H1 (cell line): ENCODE measurements at regions not wholly inside any gene's neighbourhood (a gene's known extent, or its start where the extent isn't known, plus 50 kb on each side); places are given as distances from the start of the nearest gene placed in this dataset.

Experiments
- CTCF ChIA-PET: fragments of 300-600 bp; sonication (Branson Sonifier 250); formaldehyde crosslinking; loops from one replicate; lab custom pipeline; 2021; ENCODE audit not compliant: partially characterized antibody; lab: Charles Lee
- POLR2A ChIA-PET: fragments of 300-600 bp; sonication (Branson Sonifier 250); formaldehyde crosslinking; loops from one replicate; lab custom pipeline; 2021; ENCODE audit warnings: inconsistent platforms; ENCODE audit not compliant: partially characterized antibody; lab: Charles Lee
- DNase-seq, 2 experiments: peaks; one replicate each; pipeline versions ENCODE4 v3.0.0 to v3.0.0-alpha.2; 2010 to 2022; ENCODE audit warnings: low spot score in 2 of 2, low read depth in 1 of 2, mixed read lengths in 1 of 2
- FAIRE-seq: peaks from 2 replicates; lab custom pipeline; 2011; peaks lifted over from hg19 to GRCh38; lab: Jason Lieb, UNC
- H2AFZ ChIP-seq: 2 replicates; pipeline ENCODE4 v1.8.1; 2012; ENCODE audit warnings: low read length, inconsistent platforms
- H2AK5ac ChIP-seq: 2 replicates; pipeline ENCODE4 v1.6.1; 2013; ENCODE audit warnings: low read depth, low read length
- H2BK120ac ChIP-seq: replicated peaks from 2 replicates; pipeline ENCODE3; 2013; ENCODE audit warnings: low read depth, low read length, inconsistent platforms
- H2BK12ac ChIP-seq: 2 replicates; pipeline ENCODE4 v1.6.1; 2013; ENCODE audit warnings: low read depth, low read length
- H2BK15ac ChIP-seq: 2 replicates; pipeline ENCODE4 v1.6.1; 2013; ENCODE audit warnings: low read length
- H2BK20ac ChIP-seq: 2 replicates; pipeline ENCODE4 v1.6.1; 2013; ENCODE audit warnings: low read length
- H2BK5ac ChIP-seq: 2 replicates; pipeline ENCODE4 v1.6.1; 2013; ENCODE audit warnings: low read depth, low read length
- H3K14ac ChIP-seq: 2 replicates; pipeline ENCODE4 v1.6.1; 2013; ENCODE audit warnings: inconsistent platforms; ENCODE audit not compliant: insufficient read length
- H3K18ac ChIP-seq: 2 replicates; pipeline ENCODE4 v1.6.1; 2013; ENCODE audit warnings: low read length; ENCODE audit errors: extremely low read depth
- H3K23ac ChIP-seq: 2 replicates; pipeline ENCODE4 v1.6.1; 2013; ENCODE audit warnings: inconsistent platforms; ENCODE audit not compliant: insufficient read length
- H3K23me2 ChIP-seq: 2 replicates; pipeline ENCODE4 v1.6.1; 2013; ENCODE audit warnings: low read depth, low read length
- H3K27ac ChIP-seq: 2 replicates; pipeline ENCODE4 v1.6.1; 2011; ENCODE audit warnings: low read depth, low read length, inconsistent platforms
- H3K27me3 ChIP-seq, 4 experiments: replicated peaks in 1 of 4; 1 replicate in 1 of 4; 2 replicates in 3 of 4; pipeline versions ENCODE4 v1.6.1 to v1.8.1; 2011 to 2013; ENCODE audit warnings: low read length in 3 of 4, mild to moderate bottlenecking in 3 of 4, inconsistent platforms in 2 of 4, mixed read lengths in 2 of 4, moderate library complexity in 1 of 4; ENCODE audit not compliant: control insufficient read depth in 3 of 4, insufficient read depth in 3 of 4; ENCODE audit errors: extremely low read depth in 1 of 4
- H3K36me3 ChIP-seq, 4 experiments: 2 replicates each; pipeline versions ENCODE4 v1.6.1 to v1.8.1; 2011 to 2013; ENCODE audit warnings: mild to moderate bottlenecking in 4 of 4, low read length in 3 of 4, moderate library complexity in 2 of 4, control low read depth in 1 of 4, inconsistent platforms in 1 of 4; ENCODE audit not compliant: insufficient read depth in 4 of 4, control insufficient read depth in 2 of 4
- H3K4ac ChIP-seq: replicated peaks from 2 replicates; pipeline ENCODE3; 2013; ENCODE audit warnings: low read length, low read depth, mixed read lengths, inconsistent platforms; ENCODE audit not compliant: insufficient read length
- H3K4me1 ChIP-seq, 4 experiments: replicated peaks in 1 of 4; 1 replicate in 1 of 4; 2 replicates in 3 of 4; pipeline versions ENCODE4 v1.6.1 to v1.8.1; 2011 to 2013; ENCODE audit warnings: low read length in 3 of 4, inconsistent platforms in 2 of 4, mixed read lengths in 1 of 4; ENCODE audit not compliant: insufficient read depth in 4 of 4, control insufficient read depth in 3 of 4
- H3K4me2 ChIP-seq, 2 experiments: 2 replicates each; pipeline versions ENCODE4 v1.6.1 to v1.8.1; 2011 to 2013; ENCODE audit warnings: low read depth in 2 of 2, low read length in 2 of 2, control low read depth in 1 of 2, inconsistent platforms in 1 of 2, mild to moderate bottlenecking in 1 of 2; ENCODE audit not compliant: insufficient read depth in 1 of 2
- H3K4me3 ChIP-seq, 4 experiments: fragments of 200-600, 300-600 bp in 1 of 4; sonication (generic), shearing (Covaris generic), sonication (Bioruptor Twin) in 1 of 4; 2 replicates each; pipeline versions ENCODE4 v1.5.1 to v1.8.1; 2011 to 2016; ENCODE audit warnings: low read length in 4 of 4, low read depth in 3 of 4, control low read depth in 2 of 4, inconsistent platforms in 2 of 4, mild to moderate bottlenecking in 2 of 4, mixed read lengths in 1 of 4, moderate library complexity in 1 of 4; ENCODE audit not compliant: insufficient read depth in 2 of 4; ENCODE audit errors: extremely low read depth in 1 of 4
- H3K56ac ChIP-seq: replicated peaks from 2 replicates; pipeline ENCODE3; 2013; ENCODE audit warnings: low read depth, mild to moderate bottlenecking, mixed read lengths, low read length, inconsistent platforms; ENCODE audit not compliant: insufficient read length
- H3K79me1 ChIP-seq: 2 replicates; pipeline ENCODE4 v1.6.1; 2013; ENCODE audit warnings: low read depth, low read length, control low read depth
- H3K79me2 ChIP-seq, 2 experiments: 2 replicates each; pipeline versions ENCODE4 v1.6.1 to v1.8.1; 2012 to 2013; ENCODE audit warnings: low read length in 2 of 2, mild to moderate bottlenecking in 2 of 2, inconsistent platforms in 1 of 2; ENCODE audit not compliant: insufficient read depth in 2 of 2, control insufficient read depth in 1 of 2
- H3K9ac ChIP-seq, 4 experiments: replicated peaks in 1 of 4; 1 replicate in 1 of 4; 2 replicates in 3 of 4; pipeline versions ENCODE4 v1.6.1 to v1.8.1; 2011 to 2013; ENCODE audit warnings: low read depth in 3 of 4, low read length in 3 of 4, control low read depth in 2 of 4, mild to moderate bottlenecking in 2 of 4, moderate library complexity in 2 of 4, inconsistent platforms in 1 of 4; ENCODE audit errors: extremely low read depth in 1 of 4
- H3K9me3 ChIP-seq, 2 experiments: 2 replicates each; pipeline versions ENCODE4 v1.6.1 to v1.8.1; 2012 to 2013; ENCODE audit warnings: mild to moderate bottlenecking in 2 of 2, moderate library complexity in 2 of 2, control low read depth in 1 of 2, inconsistent platforms in 1 of 2, low read depth in 1 of 2, low read length in 1 of 2, mixed read lengths in 1 of 2; ENCODE audit not compliant: insufficient read depth in 2 of 2
- H4K20me1 ChIP-seq, 2 experiments: replicated peaks in 1 of 2; 2 replicates each; pipeline versions ENCODE3 to v1.8.1; 2011 to 2013; ENCODE audit warnings: inconsistent platforms in 2 of 2, low read length in 2 of 2, mild to moderate bottlenecking in 1 of 2; ENCODE audit not compliant: insufficient read depth in 2 of 2, control insufficient read depth in 1 of 2
- H4K5ac ChIP-seq: 2 replicates; pipeline ENCODE4 v1.6.1; 2013; ENCODE audit warnings: low read length, low read depth, mixed read lengths, inconsistent platforms; ENCODE audit not compliant: insufficient read length
- H4K8ac ChIP-seq: 2 replicates; pipeline ENCODE4 v1.8.0; 2013; ENCODE audit warnings: mild to moderate bottlenecking, moderate library complexity, low read length, inconsistent platforms; ENCODE audit not compliant: insufficient read depth; ENCODE audit errors: extremely low read depth
- H4K91ac ChIP-seq: replicated peaks from 2 replicates; pipeline ENCODE3; 2013; ENCODE audit warnings: low read length, mixed read lengths, inconsistent platforms; ENCODE audit not compliant: insufficient read length
- BRCA1 ChIP-seq: IDR thresholded peaks from 2 replicates; pipeline ENCODE4 v1.6.1; 2012; ENCODE audit warnings: low read depth, low read length, improper control_type of control experiment
- HDAC6 ChIP-seq: IDR thresholded peaks from one replicate; pipeline ENCODE4 v1.7.1; 2012; ENCODE audit warnings: low read depth, mild to moderate bottlenecking, inconsistent platforms, low read length, moderate library complexity
- JUN ChIP-seq: IDR thresholded peaks from 2 replicates; pipeline ENCODE4 v1.6.1; 2011; ENCODE audit warnings: low read depth, mild to moderate bottlenecking, improper control_type of control experiment, low read length
- KDM1A ChIP-seq: fragments of 200-600, 300-600 bp; sonication (generic); IDR thresholded peaks from 2 replicates; pipeline ENCODE4 v1.7.1; 2016; ENCODE audit warnings: mild to moderate bottlenecking, low read length, borderline replicate concordance
- SP4 ChIP-seq: IDR thresholded peaks from 2 replicates; pipeline ENCODE4 v1.6.1; 2012; ENCODE audit warnings: low read length, inconsistent platforms
- WGBS, 2 experiments: shearing (Covaris generic) in 1 of 2; methylation state at CpG; one replicate each; pipeline versions ENCODE4 v1.1.6 to v1.1.7; 2013 to 2015; ENCODE audit warnings: low lambda C conversion rate in 2 of 2, mixed read lengths in 2 of 2, inconsistent platforms in 1 of 2, low coverage in 1 of 2, missing lambda C conversion rate in 1 of 2; ENCODE audit not compliant: insufficient replicate concordance in 2 of 2, insufficient coverage in 1 of 2, insufficient read length in 1 of 2; ENCODE audit errors: extremely low coverage in 1 of 2, missing lambda C conversion rate in 1 of 2; 5-methylcytosine and 5-hydroxymethylcytosine counted together

DNA sequence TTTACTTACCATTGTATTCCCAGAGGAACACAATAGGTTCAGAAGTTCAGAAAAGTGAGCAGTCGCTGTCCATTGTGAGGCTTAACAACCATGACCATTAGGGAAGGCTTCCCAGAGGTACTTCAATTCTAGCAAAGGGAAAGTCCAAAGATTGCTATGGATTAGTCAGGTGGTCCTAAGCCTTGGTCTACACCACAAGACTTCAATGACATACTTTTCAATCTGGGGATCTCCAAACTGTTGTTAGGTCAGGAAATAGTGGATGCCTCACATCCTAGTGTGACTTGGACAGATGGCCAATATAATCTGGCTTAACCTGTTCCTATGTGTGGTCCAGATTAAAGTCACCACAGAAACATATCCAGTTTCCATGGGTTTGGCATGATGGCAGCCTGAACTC is 118.0 kb downstream of the SPCS3 start:
- H3K79me2 ChIP-seq, result no peaks in the 10 kb centered on the region

More for the DNA sequence above, 118.0 kb downstream of the SPCS3 start:
- no peak overlapping the region for H3K18ac ChIP-seq
- no peak overlapping the region for H2BK20ac ChIP-seq
- ChIA-PET CTCF (interaction anchor here (0.8 to 1.6 kb wide), 3 partner anchors 18 to 102 kb away, joined by 3 to 4 read pairs (median 3); no protein-coding TSS in a partner anchor), POLR2A (no interaction called here)
- 100% methylated on average over 1 of the region's 1 CpG; no CpG with 5 or more reads in 1 of the 2 experiments for WGBS, 2 experiments
- H4K5ac ChIP-seq, result no peak overlapping the region
- H3K36me3 ChIP-seq, result no peaks in the 10 kb centered on the region
- no peak overlapping the region for H4K91ac ChIP-seq
- H3K27ac ChIP-seq, result no peak overlapping the region
- FAIRE-seq (no peak), DNase-seq (no peak)
- H3K79me1 ChIP-seq, result no peaks in the 10 kb centered on the region
- H4K8ac ChIP-seq, result no peak overlapping the region
- no peak overlapping the region for H3K4ac ChIP-seq
- no peak overlapping the region for H3K9ac ChIP-seq
- H2BK12ac ChIP-seq, result no peak overlapping the region
- H3K56ac ChIP-seq, result no peak overlapping the region
- H2AFZ ChIP-seq, result no peak overlapping the region
- H3K4me2 ChIP-seq, result no peak overlapping the region
- no peaks in the 10 kb centered on the region for H3K27me3 ChIP-seq
- no peaks in the 10 kb centered on the region for H4K20me1 ChIP-seq
- H2AK5ac ChIP-seq, result no peak overlapping the region
- no peaks in the 10 kb centered on the region for H3K23me2 ChIP-seq
- H2BK120ac ChIP-seq, result no peak overlapping the region
- no peak overlapping the region for H3K4me3 ChIP-seq
- no peak overlapping the region for H2BK5ac ChIP-seq
- no peaks in the 10 kb centered on the region for H3K9me3 ChIP-seq
- no peak overlapping the region for H3K14ac ChIP-seq
- H3K4me1 ChIP-seq, result no peaks in the 10 kb centered on the region
- H3K23ac ChIP-seq, result no peak overlapping the region
- TF ChIP-seq SP4, result no peak
- TF ChIP-seq KDM1A, result no peak
- no peak for TF ChIP-seq BRCA1
- no peak for TF ChIP-seq HDAC6
- TF ChIP-seq JUN, result no peak
- no peak overlapping the region for H2BK15ac ChIP-seq
